SU-DHL-6 (cell line): ENCODE measurements at regions not wholly inside any gene's neighbourhood (a gene's known extent, or its start where the extent isn't known, plus 50 kb on each side); places are given as distances from the start of the nearest gene placed in this dataset.

Experiments
- H2AFZ ChIP-seq: fragments of 200-600 bp; sonication (generic); 2 replicates; pipeline ENCODE4 v1.6.1; 2014; ENCODE audit warnings: low read depth, mild to moderate bottlenecking, moderate library complexity, mixed read lengths, antibody characterized with exemption, low read length; ENCODE audit not compliant: severe bottlenecking
- H3F3A ChIP-seq: fragments of 200-600 bp; shearing (Covaris generic); 2 replicates; pipeline ENCODE4 v1.6.0; 2016; ENCODE audit warnings: antibody characterized with exemption, mild to moderate bottlenecking; ENCODE audit not compliant: insufficient read depth
- H3K27ac ChIP-seq: fragments of 200-600 bp; sonication (generic); 2 replicates; pipeline ENCODE4 v1.5.1; 2016; ENCODE audit warnings: low read depth, mild to moderate bottlenecking, low read length, moderate library complexity, mixed read lengths
- H3K27me3 ChIP-seq: fragments of 200-600 bp; sonication (generic), shearing (Covaris generic); 2 replicates; pipeline ENCODE4 v1.6.0; 2014; ENCODE audit warnings: mild to moderate bottlenecking, low read length
- H3K36me3 ChIP-seq: fragments of 200-600 bp; sonication (generic); 2 replicates; pipeline ENCODE4 v1.6.1; 2014; ENCODE audit warnings: mild to moderate bottlenecking, low read length, mixed read lengths
- H3K4me2 ChIP-seq: fragments of 300-600, 200-600 bp; shearing (Covaris generic), sonication (generic); 2 replicates; pipeline ENCODE4 v1.6.0; 2014; ENCODE audit warnings: low read length, low read depth, mild to moderate bottlenecking; ENCODE audit not compliant: poor library complexity, severe bottlenecking
- H3K4me3 ChIP-seq: fragments of 200-600 bp; sonication (generic); 2 replicates; pipeline ENCODE4 v1.5.1; 2014; ENCODE audit warnings: antibody characterized with exemption, low read length, mild to moderate bottlenecking, mixed read lengths; ENCODE audit not compliant: insufficient read depth, poor library complexity, severe bottlenecking
- H3K79me2 ChIP-seq: fragments of 200-600 bp; sonication (generic); 2 replicates; pipeline ENCODE4 v1.6.1; 2014; ENCODE audit warnings: mild to moderate bottlenecking, low read length, moderate library complexity; ENCODE audit not compliant: insufficient read depth
- H3K9ac ChIP-seq: fragments of 200-600 bp; sonication (generic); 2 replicates; pipeline ENCODE4 v1.7.0; 2014; ENCODE audit warnings: mild to moderate bottlenecking, low read length
- H3K9me2 ChIP-seq: fragments of 200-600 bp; sonication (generic); replicated peaks from 2 replicates; pipeline ENCODE4 v1.6.1; 2014; ENCODE audit warnings: low read length; ENCODE audit not compliant: insufficient read depth
- H3K9me3 ChIP-seq: fragments of 200-600 bp; sonication (generic); 2 replicates; pipeline ENCODE4 v1.6.1; 2014; ENCODE audit warnings: low read length, mixed read lengths; ENCODE audit not compliant: insufficient read depth
- H4K20me1 ChIP-seq: fragments of 200-600 bp; sonication (generic); 2 replicates; pipeline ENCODE4 v1.6.1; 2014; ENCODE audit warnings: low read depth, mild to moderate bottlenecking, antibody characterized with exemption, low read length, moderate library complexity, mixed read lengths
- EZH2phosphoT487 ChIP-seq: fragments of 200-600 bp; sonication (generic), shearing (Covaris generic); conservative IDR thresholded peaks from 2 replicates; pipeline ENCODE4 v1.6.1; 2018; ENCODE audit warnings: mild to moderate bottlenecking, antibody characterized with exemption, low read length, moderate library complexity, mixed read lengths
- TF ChIP-seq, protein P1 (sequence below): fragments of 200-600 bp; sonication (generic); IDR thresholded peaks from one replicate; pipeline ENCODE4 v1.5.1; 2017; ENCODE audit warnings: antibody characterized with exemption, mild to moderate bottlenecking, low read length, moderate library complexity; ENCODE audit not compliant: insufficient read depth, poor library complexity, severe bottlenecking

DNA sequence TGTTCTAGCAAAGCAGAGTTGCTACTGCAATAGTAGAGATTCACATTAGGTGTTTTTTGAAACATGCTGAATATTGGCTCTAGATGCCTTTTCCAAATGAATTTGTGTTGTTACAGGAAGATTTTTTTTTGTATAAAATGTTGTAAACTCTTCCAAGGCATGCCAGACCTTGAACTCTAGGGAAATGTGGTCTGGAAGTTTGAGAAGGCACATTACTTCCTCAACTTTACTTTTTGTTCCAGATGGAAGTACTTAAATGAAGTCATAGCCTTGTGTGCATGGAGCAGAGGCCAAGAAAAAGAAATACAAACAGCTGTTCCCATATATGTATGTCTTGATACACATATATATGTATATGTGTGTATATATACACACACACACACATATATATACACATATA is 585.7 kb upstream of the MARCKS start:
- Histone ChIP-seq H2AFZ (no peak overlapping the region), H3K4me3 (no peak overlapping the region), H3K79me2 (no peaks in the 10 kb centered on the region), H3K9me3 (0 out of 2 replicates have a peak, but pooled peaks cover 5% of the 10 kb centered on the region), H3K27ac (no peak overlapping the region), H3K4me2 (no peak overlapping the region), H3K9ac (no peak overlapping the region), H3F3A (no peaks in the 10 kb centered on the region), H3K36me3 (no peaks in the 10 kb centered on the region), H3K27me3 (no peaks in the 10 kb centered on the region), H4K20me1 (no peaks in the 10 kb centered on the region), H3K9me2 (no peaks in the 10 kb centered on the region)
- no peak for TF ChIP-seq EZH2phosphoT487
- TF ChIP-seq, protein P1, sequence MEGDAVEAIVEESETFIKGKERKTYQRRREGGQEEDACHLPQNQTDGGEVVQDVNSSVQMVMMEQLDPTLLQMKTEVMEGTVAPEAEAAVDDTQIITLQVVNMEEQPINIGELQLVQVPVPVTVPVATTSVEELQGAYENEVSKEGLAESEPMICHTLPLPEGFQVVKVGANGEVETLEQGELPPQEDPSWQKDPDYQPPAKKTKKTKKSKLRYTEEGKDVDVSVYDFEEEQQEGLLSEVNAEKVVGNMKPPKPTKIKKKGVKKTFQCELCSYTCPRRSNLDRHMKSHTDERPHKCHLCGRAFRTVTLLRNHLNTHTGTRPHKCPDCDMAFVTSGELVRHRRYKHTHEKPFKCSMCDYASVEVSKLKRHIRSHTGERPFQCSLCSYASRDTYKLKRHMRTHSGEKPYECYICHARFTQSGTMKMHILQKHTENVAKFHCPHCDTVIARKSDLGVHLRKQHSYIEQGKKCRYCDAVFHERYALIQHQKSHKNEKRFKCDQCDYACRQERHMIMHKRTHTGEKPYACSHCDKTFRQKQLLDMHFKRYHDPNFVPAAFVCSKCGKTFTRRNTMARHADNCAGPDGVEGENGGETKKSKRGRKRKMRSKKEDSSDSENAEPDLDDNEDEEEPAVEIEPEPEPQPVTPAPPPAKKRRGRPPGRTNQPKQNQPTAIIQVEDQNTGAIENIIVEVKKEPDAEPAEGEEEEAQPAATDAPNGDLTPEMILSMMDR = no peak

DNA sequence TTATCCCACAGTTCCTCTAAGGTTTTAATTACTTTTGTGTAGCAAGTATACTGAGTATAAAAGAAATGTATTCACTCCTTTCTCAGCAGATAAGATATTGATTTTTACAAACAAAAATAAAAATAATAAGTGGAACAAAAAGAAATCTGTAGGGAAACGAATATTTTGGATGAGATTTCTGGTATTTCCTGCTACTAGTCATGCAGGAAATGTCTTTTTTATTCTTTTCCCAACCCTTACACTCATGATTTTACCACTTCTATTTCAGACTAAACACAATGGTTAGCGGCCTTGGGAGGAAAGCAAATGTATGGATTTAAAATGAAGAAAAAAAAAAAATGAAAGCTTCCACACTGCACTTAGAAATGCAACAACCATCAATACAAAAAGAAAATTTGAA is 580.5 kb upstream of the MARCKS start:
- Histone ChIP-seq H3K4me2 (no peak overlapping the region), H3K27me3 (no peaks in the 10 kb centered on the region), H3K9me2 (no peaks in the 10 kb centered on the region), H3K79me2 (no peaks in the 10 kb centered on the region), H3K36me3 (no peaks in the 10 kb centered on the region), H3K9me3 (no peaks in the 10 kb centered on the region), H3F3A (no peaks in the 10 kb centered on the region), H2AFZ (no peak overlapping the region), H3K27ac (no peak overlapping the region), H3K4me3 (no peak overlapping the region), H4K20me1 (no peaks in the 10 kb centered on the region), H3K9ac (no peak overlapping the region)
- no peak for TF ChIP-seq EZH2phosphoT487
- TF ChIP-seq, protein P1 = no peak

DNA sequence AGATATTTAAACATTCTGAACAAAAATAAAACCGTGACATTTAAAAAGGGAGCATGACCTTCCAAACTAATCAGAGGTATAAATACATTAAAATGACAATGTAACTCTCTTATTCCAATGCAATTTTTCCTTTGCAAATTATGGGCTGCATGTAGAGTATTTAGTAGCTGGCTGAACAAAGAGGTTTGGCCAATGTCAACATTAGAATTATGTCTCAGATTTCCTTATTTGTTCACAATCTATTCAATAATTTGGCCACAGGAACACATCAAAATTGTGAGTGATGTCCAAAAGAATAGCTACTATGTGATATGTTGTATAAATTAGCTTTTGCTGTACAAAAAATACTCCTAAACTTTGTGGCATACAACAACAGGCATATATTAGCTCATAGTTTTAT is 580.0 kb upstream of the MARCKS start:
- no peak overlapping the region for H3K27ac ChIP-seq
- no peak overlapping the region for H2AFZ ChIP-seq

More for the DNA sequence above, 580.0 kb upstream of the MARCKS start:
- no peak overlapping the region for H3K9ac ChIP-seq
- H3K79me2 ChIP-seq = no peaks in the 10 kb centered on the region
- TF ChIP-seq, protein P1 = no peak
- no peak for TF ChIP-seq EZH2phosphoT487
- no peaks in the 10 kb centered on the region for H3K9me3 ChIP-seq
- no peak overlapping the region for H3K4me2 ChIP-seq
- H3K27me3 ChIP-seq = no peaks in the 10 kb centered on the region
- no peak overlapping the region for H3K4me3 ChIP-seq
- H3K9me2 ChIP-seq = no peaks in the 10 kb centered on the region
- no peaks in the 10 kb centered on the region for H4K20me1 ChIP-seq
- no peaks in the 10 kb centered on the region for H3F3A ChIP-seq
- no peaks in the 10 kb centered on the region for H3K36me3 ChIP-seq
